B cell (primary cell): ENCODE measurements at regions not wholly inside any gene's neighbourhood (a gene's known extent, or its start where the extent isn't known, plus 50 kb on each side); places are given as distances from the start of the nearest gene placed in this dataset.

Experiments
- ATAC-seq: fragments of 200-7000 bp; cut with Tn5 transposase; one replicate; pipeline ENCODE4 v1.10.0; 2021; ENCODE audit warnings: low read depth, mild to moderate bottlenecking, moderate number of reproducible peaks, moderate library complexity
- CTCF ChIA-PET: fragments of 350-600 bp; sonication (Branson Sonifier 250); formaldehyde crosslinking; loops from one replicate; lab custom pipeline; 2021; ENCODE audit warnings: antibody characterized with exemption, inconsistent platforms; lab: Charles Lee
- POLR2A ChIA-PET: fragments of 350-600 bp; sonication (Branson Sonifier 250); formaldehyde crosslinking; loops from one replicate; lab custom pipeline; 2021; ENCODE audit warnings: antibody characterized with exemption; lab: Charles Lee
- DNase-seq: peaks from one replicate; pipeline ENCODE4 v3.0.0; 2013
- H2AFZ ChIP-seq: 2 replicates; pipeline ENCODE4 v1.6.1; 2012; ENCODE audit warnings: mild to moderate bottlenecking, low read depth, low read length; ENCODE audit not compliant: insufficient read depth, poor library complexity, severe bottlenecking
- H3K27ac ChIP-seq, 2 donors: 1 replicate in 1 of 2; 2 replicates in 1 of 2; pipeline ENCODE4 v1.5.1; 2012 to 2013; ENCODE audit warnings: low read length in 2 of 2, mild to moderate bottlenecking in 2 of 2, moderate library complexity in 1 of 2
- H3K27me3 ChIP-seq, 4 experiments: fragments of 200-600 bp in 1 of 4; sonication (generic) in 1 of 4; replicated peaks in 1 of 4; 1 replicate in 2 of 4; 2 replicates in 2 of 4; pipeline versions ENCODE4 v1.6.1 to v1.7.0; 2013 to 2016; ENCODE audit warnings: low read length in 3 of 4, mild to moderate bottlenecking in 2 of 4, mixed read lengths in 1 of 4, moderate library complexity in 1 of 4; ENCODE audit not compliant: insufficient read depth in 4 of 4, control insufficient read depth in 3 of 4; ENCODE audit errors: control extremely low read depth in 1 of 4
- H3K36me3 ChIP-seq, 2 experiments: replicated peaks in 1 of 2; 1 replicate in 1 of 2; 2 replicates in 1 of 2; pipeline versions ENCODE4 v1.6.1 to v1.7.1; 2013; ENCODE audit warnings: low read length in 1 of 2; ENCODE audit not compliant: insufficient read depth in 2 of 2, control insufficient read depth in 1 of 2; ENCODE audit errors: control extremely low read depth in 1 of 2, extremely low read depth in 1 of 2
- H3K4me1 ChIP-seq, 2 donors: fragments of 200-600 bp in 1 of 2; sonication (generic) in 1 of 2; 1 replicate in 1 of 2; 2 replicates in 1 of 2; pipeline versions ENCODE4 v1.5.1 to v1.6.1; 2013 to 2017; ENCODE audit warnings: low read length in 2 of 2; ENCODE audit not compliant: control insufficient read depth in 2 of 2, insufficient read depth in 2 of 2
- H3K4me2 ChIP-seq: replicated peaks from 2 replicates; pipeline ENCODE3; 2012; ENCODE audit warnings: mild to moderate bottlenecking, low read depth, low read length; ENCODE audit not compliant: poor library complexity, severe bottlenecking
- H3K4me3 ChIP-seq, 5 experiments: fragments of 200-600 bp in 1 of 5; sonication (generic) in 1 of 5; 1 replicate in 3 of 5; 2 replicates in 2 of 5; pipeline versions ENCODE4 v1.5.1 to v1.7.0; 2011 to 2016; ENCODE audit warnings: low read length in 4 of 5, mild to moderate bottlenecking in 4 of 5, low read depth in 2 of 5, control low read depth in 1 of 5, moderate library complexity in 1 of 5; ENCODE audit not compliant: insufficient read depth in 1 of 5; ENCODE audit errors: control extremely low read depth in 1 of 5, extremely low read depth in 1 of 5
- H3K79me2 ChIP-seq: fragments of 200-600 bp; sonication (generic); one replicate; pipeline ENCODE4 v1.6.0; 2016; ENCODE audit warnings: low read length; ENCODE audit not compliant: control insufficient read depth, insufficient read depth
- H3K9ac ChIP-seq: fragments of 200-600 bp; sonication (generic); 2 replicates; pipeline ENCODE4 v1.6.1; 2017; ENCODE audit warnings: mild to moderate bottlenecking, low read length, moderate library complexity
- H3K9me3 ChIP-seq, 3 donors: one replicate each; pipeline versions ENCODE4 v1.6.1 to v1.7.1; 2013; ENCODE audit warnings: low read length in 2 of 3; ENCODE audit not compliant: control insufficient read depth in 2 of 3, insufficient read depth in 1 of 3; ENCODE audit errors: control extremely low read depth in 1 of 3
- H4K20me1 ChIP-seq: 2 replicates; pipeline ENCODE4 v1.6.0; 2012; ENCODE audit warnings: mild to moderate bottlenecking, low read length; ENCODE audit not compliant: insufficient read depth, control insufficient read depth, poor library complexity, severe bottlenecking
- H3K27ac Mint-ChIP-seq: one replicate; pipeline ENCODE4 v1.8.0; 2021; ENCODE audit warnings: mixed read lengths
- H3K27me3 Mint-ChIP-seq: one replicate; pipeline ENCODE4 v1.8.0; 2021; ENCODE audit warnings: mixed read lengths
- H3K4me1 Mint-ChIP-seq: one replicate; pipeline ENCODE4 v1.8.0; 2021; ENCODE audit warnings: mixed read lengths
- H3K4me3 Mint-ChIP-seq: one replicate; pipeline ENCODE4 v1.8.0; 2021; ENCODE audit warnings: mixed read lengths
- H3K9me3 Mint-ChIP-seq: one replicate; pipeline ENCODE4 v1.8.0; 2022; ENCODE audit warnings: mixed read lengths; ENCODE audit not compliant: insufficient read depth
- CTCF ChIP-seq: fragments of 200-600 bp; IDR thresholded peaks from one replicate; pipeline ENCODE4 v1.8.0; 2022; ENCODE audit warnings: antibody characterized with exemption, mild to moderate bottlenecking
- EZH2 ChIP-seq: IDR thresholded peaks from 2 replicates; pipeline ENCODE4 v1.6.1; 2012; ENCODE audit warnings: borderline replicate concordance, low read depth, mild to moderate bottlenecking, moderate library complexity, low read length; ENCODE audit not compliant: insufficient read depth, poor library complexity, severe bottlenecking
- WGBS: methylation state at CpG from one replicate; pipeline ENCODE4 v1.1.5; 2013; ENCODE audit warnings: missing lambda C conversion rate; ENCODE audit not compliant: insufficient coverage; 5-methylcytosine and 5-hydroxymethylcytosine counted together
- intact Hi-C: fragments of 100-400 bp; cut with micrococcal nuclease; formaldehyde crosslinking; loops from one replicate; pipeline ENCODE4 v1.10.0; 2022

- H3K4me1 ChIP-seq = no peaks in the 10 kb centered on the region
- no peak for TF ChIP-seq EZH2
- no peak for TF ChIP-seq CTCF
- peaks cover 0 to 7% (median 0%) of the 10 kb centered on the region in 3 donors for H3K9me3 ChIP-seq
- ATAC-seq = no peak
- H3K4me1 Mint-ChIP-seq = no peaks in the 10 kb centered on the region
- H4K20me1 ChIP-seq = no peaks in the 10 kb centered on the region
- no peaks in the 10 kb centered on the region for H3K79me2 ChIP-seq
- H3K9me3 Mint-ChIP-seq = peaks cover 9% of the 10 kb centered on the region
- ChIA-PET POLR2A (no interaction called here), CTCF (no interaction called here)
- no peaks in the 10 kb centered on the region for H3K27me3 Mint-ChIP-seq
- no peak overlapping the region for H3K4me2 ChIP-seq
- H3K36me3 ChIP-seq = no peaks in the 10 kb centered on the region
- no peak for DNase-seq
- intact Hi-C loops = no loop called here
- no peak overlapping the region for H3K4me3 Mint-ChIP-seq
- H3K27ac Mint-ChIP-seq = no peak overlapping the region
- 89% methylated on average over 9 of the region's 10 CpGs for WGBS
- H3K27me3 ChIP-seq = no peaks in the 10 kb centered on the region
- no peak overlapping the region for H3K27ac ChIP-seq
- H2AFZ ChIP-seq = no peak overlapping the region
- H3K4me3 ChIP-seq = no peak overlapping the region
- no peak overlapping the region for H3K9ac ChIP-seq
Measured at GRCh38 chr16:62644030-62644812, 608.0 kb upstream of the CDH8 start.

DNA sequence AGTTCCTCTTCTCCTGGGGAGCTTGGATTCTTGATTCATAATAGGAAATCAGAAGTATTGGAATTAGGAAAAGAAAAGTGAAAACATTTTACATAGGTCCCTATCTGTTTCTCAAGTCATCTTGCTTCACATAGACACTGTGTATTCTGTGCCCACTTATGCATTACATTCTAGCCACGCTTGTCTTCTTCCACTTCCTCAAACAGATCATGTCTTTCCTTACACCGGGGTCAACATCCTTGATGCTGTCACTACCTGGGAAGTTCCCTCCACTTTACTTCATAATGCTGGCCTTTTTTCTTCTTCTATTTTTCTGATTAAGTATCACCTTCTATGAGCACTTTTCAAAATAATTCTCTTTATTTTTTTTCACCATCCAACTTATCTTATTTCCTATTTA, 606.4 kb upstream of the CDH8 start:
- Histone ChIP-seq H3K79me2 (no peaks in the 10 kb centered on the region), H3K27ac (no peak overlapping the region), H3K27me3 (no peaks in the 10 kb centered on the region), H2AFZ (no peak overlapping the region), H3K9me3 (peaks cover 0 to 7% (median 0%) of the 10 kb centered on the region in 3 donors), H3K36me3 (no peaks in the 10 kb centered on the region), H4K20me1 (no peaks in the 10 kb centered on the region), H3K4me2 (no peak overlapping the region), H3K4me3 (no peak overlapping the region), H3K9ac (no peak overlapping the region), H3K4me1 (no peaks in the 10 kb centered on the region)
- intact Hi-C loops = no loop called here
- Mint-ChIP-seq H3K27ac (no peak overlapping the region), H3K4me1 (no peaks in the 10 kb centered on the region), H3K27me3 (no peaks in the 10 kb centered on the region), H3K9me3 (peaks cover 7% of the 10 kb centered on the region), H3K4me3 (no peak overlapping the region)
- ChIA-PET POLR2A (no interaction called here), CTCF (no interaction called here)
- no peak for TF ChIP-seq EZH2
- TF ChIP-seq CTCF = no peak
- WGBS = 36% methylated on average over 2 of the region's 2 CpGs
- DNase-seq (no peak), ATAC-seq (no peak)
